ENCODE measurements at regions not wholly inside any gene's neighbourhood (a gene's known extent, or its start where the extent isn't known, plus 50 kb on each side); places are given as distances from the start of the nearest gene placed in this dataset.

GRCh38 chr16:85337910-85338637 is 225.8 kb upstream of the CIBAR2 start:
- Histone ChIP-seq H3K4me3 (no peak overlapping the region), H3K4me1 (peaks cover 14% of the 10 kb centered on the region), H3K9me3 (no peaks in the 10 kb centered on the region), H3K27me3 (no peaks in the 10 kb centered on the region), H3K36me3 (no peaks in the 10 kb centered on the region), H3K27ac (no peak overlapping the region)
- no peak for DNase-seq (ENCODE audit: low spot score in 2 of 2)
- no peak for TF ChIP-seq POLR2A (IDR thresholded peaks at IDR 0.05)
- no peak for TF ChIP-seq EP300 (IDR thresholded peaks at IDR 0.05)
- no peak for TF ChIP-seq POLR2AphosphoS5 (IDR thresholded peaks at IDR 0.05)
- TF ChIP-seq CTCF (IDR thresholded peaks at IDR 0.05) = no peak
- WGBS = 88% methylated on average over 11 of the region's 11 CpGs

GRCh38 chr16:85338638-85338982 is 226.3 kb upstream of the CIBAR2 start:
- Histone ChIP-seq H3K27me3 (no peaks in the 10 kb centered on the region), H3K4me1 (peaks cover 14% of the 10 kb centered on the region), H3K36me3 (no peaks in the 10 kb centered on the region), H3K27ac (no peak overlapping the region), H3K9me3 (no peaks in the 10 kb centered on the region), H3K4me3 (no peak overlapping the region)
- WGBS = 93% methylated on average over 5 of the region's 15 CpGs
- DNase-seq (ENCODE audit: low spot score in 2 of 2) = no peak
- no peak for TF ChIP-seq POLR2AphosphoS5 (IDR thresholded peaks at IDR 0.05)
- no peak for TF ChIP-seq CTCF (IDR thresholded peaks at IDR 0.05)
- no peak for TF ChIP-seq POLR2A (IDR thresholded peaks at IDR 0.05)
- no peak for TF ChIP-seq EP300 (IDR thresholded peaks at IDR 0.05)

GRCh38 chr16:85338989-85339685 is 226.9 kb upstream of the CIBAR2 start:
- Histone ChIP-seq H3K9me3 (no peaks in the 10 kb centered on the region), H3K4me1 (peaks cover 14% of the 10 kb centered on the region), H3K4me3 (no peak overlapping the region), H3K36me3 (no peaks in the 10 kb centered on the region), H3K27ac (no peak overlapping the region), H3K27me3 (no peaks in the 10 kb centered on the region)
- no peak for DNase-seq (ENCODE audit: low spot score in 2 of 2)
- TF ChIP-seq EP300 (IDR thresholded peaks at IDR 0.05) (no peak), POLR2AphosphoS5 (IDR thresholded peaks at IDR 0.05) (no peak), POLR2A (IDR thresholded peaks at IDR 0.05) (no peak), CTCF (IDR thresholded peaks at IDR 0.05) (no peak)
- 79% methylated on average over 21 of the region's 24 CpGs for WGBS

- H3K36me3 ChIP-seq = no peaks in the 10 kb centered on the region
- DNase-seq (ENCODE audit: low spot score in 2 of 2) = no peak
- no peaks in the 10 kb centered on the region for H3K27me3 ChIP-seq
- TF ChIP-seq POLR2A (IDR thresholded peaks at IDR 0.05) = no peak
- TF ChIP-seq CTCF (IDR thresholded peaks at IDR 0.05) = no peak
- no peak for TF ChIP-seq EP300 (IDR thresholded peaks at IDR 0.05)
- TF ChIP-seq POLR2AphosphoS5 (IDR thresholded peaks at IDR 0.05) = no peak
- H3K4me1 ChIP-seq = no peaks in the 10 kb centered on the region
- no peaks in the 10 kb centered on the region for H3K9me3 ChIP-seq
- no peak overlapping the region for H3K27ac ChIP-seq
- no peak overlapping the region for H3K4me3 ChIP-seq
- 90% methylated on average over 18 of the region's 19 CpGs for WGBS
Observed at GRCh38 chr16:85341972-85342695, 229.9 kb upstream of the CIBAR2 start.
